WTC11 (cell line): ENCODE measurements at regions not wholly inside any gene's neighbourhood (a gene's known extent, or its start where the extent isn't known, plus 50 kb on each side); places are given as distances from the start of the nearest gene placed in this dataset.

Source experiments
- ELF4 ChIP-seq: sonication (generic); formaldehyde crosslinking; IDR thresholded peaks from 2 replicates; pipeline ENCODE4 v1.8.1; 2022; ENCODE audit warnings: low read depth, mild to moderate bottlenecking, moderate library complexity, missing genetic modification reagents
- SP1 ChIP-seq: sonication (generic); formaldehyde crosslinking; conservative IDR thresholded peaks from 2 replicates; pipeline ENCODE4 v1.8.1; 2022; ENCODE audit warnings: missing genetic modification reagents
- TCF7 ChIP-seq: sonication (generic); formaldehyde crosslinking; IDR thresholded peaks from 2 replicates; pipeline ENCODE4 v1.8.0; 2022; ENCODE audit warnings: mild to moderate bottlenecking, low read depth, missing genetic modification reagents, moderate library complexity
- TEAD4 ChIP-seq: sonication (generic); formaldehyde crosslinking; IDR thresholded peaks from 2 replicates; pipeline ENCODE4 v1.8.0; 2022; ENCODE audit warnings: mild to moderate bottlenecking, missing genetic modification reagents
- ZNF121 ChIP-seq: sonication (generic); formaldehyde crosslinking; IDR thresholded peaks from 2 replicates; pipeline ENCODE4 v1.8.0; 2023; ENCODE audit warnings: missing genetic modification reagents
- ZNF263 ChIP-seq: sonication (generic); formaldehyde crosslinking; IDR thresholded peaks from 2 replicates; pipeline ENCODE4 v1.8.1; 2022; ENCODE audit warnings: low read depth, mild to moderate bottlenecking, moderate library complexity, missing genetic modification reagents
- ZNF317 ChIP-seq: sonication (generic); formaldehyde crosslinking; IDR thresholded peaks from 2 replicates; pipeline ENCODE4 v1.8.1; 2023; ENCODE audit warnings: low read depth, mild to moderate bottlenecking, moderate library complexity, missing genetic modification reagents, borderline replicate concordance
- TF ChIP-seq, protein P1 (sequence below): fragments of 200-600 bp; IDR thresholded peaks from 2 replicates; pipeline ENCODE4 v1.8.0; 2022; ENCODE audit warnings: antibody characterized with exemption
- TF ChIP-seq, protein P2 (sequence below): sonication (generic); formaldehyde crosslinking; conservative IDR thresholded peaks from 2 replicates; pipeline ENCODE4 v1.8.1; 2023; ENCODE audit warnings: mild to moderate bottlenecking, low read depth, missing genetic modification reagents, moderate library complexity
- TF ChIP-seq, protein P3 (sequence below): sonication (generic); formaldehyde crosslinking; conservative IDR thresholded peaks from 2 replicates; pipeline ENCODE4 v1.8.1; 2022; ENCODE audit warnings: mild to moderate bottlenecking, missing genetic modification reagents
- TF ChIP-seq, protein P4 (sequence below): sonication (generic); formaldehyde crosslinking; IDR thresholded peaks from 2 replicates; pipeline ENCODE4 v1.8.0; 2022; ENCODE audit warnings: mild to moderate bottlenecking, missing genetic modification reagents
- TF ChIP-seq, protein P5 (sequence below): sonication (generic); formaldehyde crosslinking; IDR thresholded peaks from 2 replicates; pipeline ENCODE4 v1.8.1; 2022; ENCODE audit warnings: mild to moderate bottlenecking, missing genetic modification reagents, moderate library complexity, borderline replicate concordance

DNA sequence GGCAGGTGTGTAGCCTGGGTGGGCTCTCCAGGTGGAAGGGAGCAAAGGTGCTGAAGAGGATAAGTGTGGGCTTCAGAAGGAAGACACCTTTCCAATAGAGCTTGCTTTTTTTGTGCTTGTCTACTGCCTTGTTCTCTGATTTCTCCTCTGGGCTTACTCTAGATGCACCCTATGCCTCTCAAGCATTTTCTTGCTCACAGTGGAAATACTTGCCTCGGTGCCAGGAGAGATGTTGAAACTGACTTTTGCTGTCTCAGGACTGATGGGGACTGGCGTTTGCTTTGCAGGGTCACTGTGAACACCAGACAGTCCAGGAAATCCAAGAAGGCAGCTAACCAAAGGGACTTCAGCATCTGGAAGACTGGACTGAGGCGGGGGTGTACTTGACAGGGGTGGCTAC, 187.9 kb downstream of the SNX10 start:
- TF ChIP-seq, protein P1, sequence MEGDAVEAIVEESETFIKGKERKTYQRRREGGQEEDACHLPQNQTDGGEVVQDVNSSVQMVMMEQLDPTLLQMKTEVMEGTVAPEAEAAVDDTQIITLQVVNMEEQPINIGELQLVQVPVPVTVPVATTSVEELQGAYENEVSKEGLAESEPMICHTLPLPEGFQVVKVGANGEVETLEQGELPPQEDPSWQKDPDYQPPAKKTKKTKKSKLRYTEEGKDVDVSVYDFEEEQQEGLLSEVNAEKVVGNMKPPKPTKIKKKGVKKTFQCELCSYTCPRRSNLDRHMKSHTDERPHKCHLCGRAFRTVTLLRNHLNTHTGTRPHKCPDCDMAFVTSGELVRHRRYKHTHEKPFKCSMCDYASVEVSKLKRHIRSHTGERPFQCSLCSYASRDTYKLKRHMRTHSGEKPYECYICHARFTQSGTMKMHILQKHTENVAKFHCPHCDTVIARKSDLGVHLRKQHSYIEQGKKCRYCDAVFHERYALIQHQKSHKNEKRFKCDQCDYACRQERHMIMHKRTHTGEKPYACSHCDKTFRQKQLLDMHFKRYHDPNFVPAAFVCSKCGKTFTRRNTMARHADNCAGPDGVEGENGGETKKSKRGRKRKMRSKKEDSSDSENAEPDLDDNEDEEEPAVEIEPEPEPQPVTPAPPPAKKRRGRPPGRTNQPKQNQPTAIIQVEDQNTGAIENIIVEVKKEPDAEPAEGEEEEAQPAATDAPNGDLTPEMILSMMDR: no peak
- no peak for TF ChIP-seq ZNF121 (CRISPR knock-in tag)
- TF ChIP-seq, protein P2, sequence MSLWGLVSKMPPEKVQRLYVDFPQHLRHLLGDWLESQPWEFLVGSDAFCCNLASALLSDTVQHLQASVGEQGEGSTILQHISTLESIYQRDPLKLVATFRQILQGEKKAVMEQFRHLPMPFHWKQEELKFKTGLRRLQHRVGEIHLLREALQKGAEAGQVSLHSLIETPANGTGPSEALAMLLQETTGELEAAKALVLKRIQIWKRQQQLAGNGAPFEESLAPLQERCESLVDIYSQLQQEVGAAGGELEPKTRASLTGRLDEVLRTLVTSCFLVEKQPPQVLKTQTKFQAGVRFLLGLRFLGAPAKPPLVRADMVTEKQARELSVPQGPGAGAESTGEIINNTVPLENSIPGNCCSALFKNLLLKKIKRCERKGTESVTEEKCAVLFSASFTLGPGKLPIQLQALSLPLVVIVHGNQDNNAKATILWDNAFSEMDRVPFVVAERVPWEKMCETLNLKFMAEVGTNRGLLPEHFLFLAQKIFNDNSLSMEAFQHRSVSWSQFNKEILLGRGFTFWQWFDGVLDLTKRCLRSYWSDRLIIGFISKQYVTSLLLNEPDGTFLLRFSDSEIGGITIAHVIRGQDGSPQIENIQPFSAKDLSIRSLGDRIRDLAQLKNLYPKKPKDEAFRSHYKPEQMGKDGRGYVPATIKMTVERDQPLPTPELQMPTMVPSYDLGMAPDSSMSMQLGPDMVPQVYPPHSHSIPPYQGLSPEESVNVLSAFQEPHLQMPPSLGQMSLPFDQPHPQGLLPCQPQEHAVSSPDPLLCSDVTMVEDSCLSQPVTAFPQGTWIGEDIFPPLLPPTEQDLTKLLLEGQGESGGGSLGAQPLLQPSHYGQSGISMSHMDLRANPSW: no peak
- no peak for TF ChIP-seq ELF4 (CRISPR knock-in tag)
- TF ChIP-seq, protein P3, sequence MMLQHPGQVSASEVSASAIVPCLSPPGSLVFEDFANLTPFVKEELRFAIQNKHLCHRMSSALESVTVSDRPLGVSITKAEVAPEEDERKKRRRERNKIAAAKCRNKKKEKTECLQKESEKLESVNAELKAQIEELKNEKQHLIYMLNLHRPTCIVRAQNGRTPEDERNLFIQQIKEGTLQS (CRISPR knock-in tag): no peak
- no peak for TF ChIP-seq TCF7 (CRISPR knock-in tag)
- no peak for TF ChIP-seq ZNF317
- TF ChIP-seq, protein P4, sequence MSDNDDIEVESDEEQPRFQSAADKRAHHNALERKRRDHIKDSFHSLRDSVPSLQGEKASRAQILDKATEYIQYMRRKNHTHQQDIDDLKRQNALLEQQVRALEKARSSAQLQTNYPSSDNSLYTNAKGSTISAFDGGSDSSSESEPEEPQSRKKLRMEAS (CRISPR knock-in tag): no peak
- no peak for TF ChIP-seq ZNF263 (CRISPR knock-in tag)
- no peak for TF ChIP-seq TEAD4 (CRISPR knock-in tag)
- TF ChIP-seq, protein P5, sequence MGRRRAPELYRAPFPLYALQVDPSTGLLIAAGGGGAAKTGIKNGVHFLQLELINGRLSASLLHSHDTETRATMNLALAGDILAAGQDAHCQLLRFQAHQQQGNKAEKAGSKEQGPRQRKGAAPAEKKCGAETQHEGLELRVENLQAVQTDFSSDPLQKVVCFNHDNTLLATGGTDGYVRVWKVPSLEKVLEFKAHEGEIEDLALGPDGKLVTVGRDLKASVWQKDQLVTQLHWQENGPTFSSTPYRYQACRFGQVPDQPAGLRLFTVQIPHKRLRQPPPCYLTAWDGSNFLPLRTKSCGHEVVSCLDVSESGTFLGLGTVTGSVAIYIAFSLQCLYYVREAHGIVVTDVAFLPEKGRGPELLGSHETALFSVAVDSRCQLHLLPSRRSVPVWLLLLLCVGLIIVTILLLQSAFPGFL: no peak
- no peak for TF ChIP-seq SP1
